ENCODE measurements at regions not wholly inside any gene's neighbourhood (a gene's known extent, or its start where the extent isn't known, plus 50 kb on each side); places are given as distances from the start of the nearest gene placed in this dataset.

DNA sequence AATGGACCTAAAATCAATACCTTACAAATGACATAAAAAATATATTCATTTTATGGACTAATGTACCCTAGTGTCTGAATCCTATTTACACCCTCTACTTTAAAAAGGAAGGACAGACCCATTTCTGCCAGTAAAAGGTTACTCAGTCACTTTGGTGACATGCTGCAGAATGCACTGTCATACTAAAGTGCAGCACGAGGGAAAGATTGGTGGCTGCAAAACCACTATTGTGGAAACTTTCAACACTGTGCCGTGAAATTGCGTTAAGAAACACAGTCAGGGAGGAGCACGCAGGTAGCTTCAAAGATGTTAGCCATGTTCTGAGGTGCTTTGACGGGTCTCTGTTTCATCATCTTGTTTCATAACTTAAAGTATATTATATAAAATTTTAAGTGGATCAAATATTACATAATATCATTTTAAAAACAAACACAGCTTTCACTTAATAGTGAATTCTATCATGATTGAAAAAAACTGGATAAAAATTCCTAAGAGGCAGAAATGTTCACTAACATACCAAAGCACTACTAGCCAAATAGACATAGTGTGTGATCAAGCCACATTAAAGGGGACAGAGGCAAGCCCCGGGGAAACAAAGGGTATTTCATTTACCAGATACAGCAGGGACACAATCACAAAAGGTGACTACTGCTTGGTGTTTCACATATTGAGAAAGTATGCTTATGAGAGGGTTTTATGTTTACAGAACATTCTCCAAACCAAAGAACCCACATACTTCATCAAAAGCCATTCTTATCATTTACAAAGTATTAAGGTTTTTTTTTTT is 330.8 kb upstream of the SOX5 start:
- H3K27ac Mint-ChIP-seq: no peak overlapping the region
- H3K27me3 Mint-ChIP-seq (ENCODE audit: low read depth): no peaks in the 10 kb centered on the region
- no peaks in the 10 kb centered on the region for H3K36me3 Mint-ChIP-seq (ENCODE audit: low read depth)
- no peak overlapping the region for H3K4me3 Mint-ChIP-seq
- H3K4me1 Mint-ChIP-seq (ENCODE audit: low read depth): no peaks in the 10 kb centered on the region
- DNase-seq (ENCODE audit: low spot score): no peak
- H3K9me3 Mint-ChIP-seq: no peaks in the 10 kb centered on the region

DNA sequence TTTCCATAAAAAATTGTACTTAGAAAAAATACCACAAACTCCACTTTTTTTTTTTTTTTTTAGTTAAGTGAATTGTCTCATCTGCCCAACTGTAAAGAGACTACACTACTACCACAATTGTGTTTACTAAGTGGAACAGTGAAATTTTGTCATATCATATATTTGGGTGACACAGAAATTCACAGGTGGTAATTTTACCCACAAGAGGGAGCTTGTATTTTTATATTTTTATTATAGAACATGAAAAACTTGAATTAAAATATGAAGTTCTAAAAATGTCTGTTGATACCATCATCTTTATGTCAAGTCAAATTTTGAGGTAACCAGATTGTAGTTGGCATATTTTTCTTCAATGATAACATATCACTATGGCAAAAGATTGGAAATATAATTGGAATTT is 329.4 kb upstream of the SOX5 start:
- no peaks in the 10 kb centered on the region for H3K36me3 Mint-ChIP-seq (ENCODE audit: low read depth)
- DNase-seq (ENCODE audit: low spot score): no peak
- H3K27me3 Mint-ChIP-seq (ENCODE audit: low read depth): no peaks in the 10 kb centered on the region
- H3K27ac Mint-ChIP-seq: no peak overlapping the region
- H3K4me1 Mint-ChIP-seq (ENCODE audit: low read depth): no peaks in the 10 kb centered on the region
- H3K4me3 Mint-ChIP-seq: no peak overlapping the region
- no peaks in the 10 kb centered on the region for H3K9me3 Mint-ChIP-seq

- Mint-ChIP-seq H3K9me3 (no peaks in the 10 kb centered on the region), H3K4me1 (ENCODE audit: low read depth) (no peaks in the 10 kb centered on the region), H3K4me3 (no peak overlapping the region), H3K36me3 (ENCODE audit: low read depth) (no peaks in the 10 kb centered on the region), H3K27me3 (ENCODE audit: low read depth) (no peaks in the 10 kb centered on the region), H3K27ac (no peak overlapping the region)
- DNase-seq (ENCODE audit: low spot score): no peak
Measured at GRCh38 chr12:24270965-24271364, 321.5 kb upstream of the SOX5 start.

GRCh38 chr12:24270464-24270863 is 321.0 kb upstream of the SOX5 start:
- no peak for DNase-seq (ENCODE audit: low spot score)
- no peak overlapping the region for H3K27ac Mint-ChIP-seq
- H3K9me3 Mint-ChIP-seq: no peaks in the 10 kb centered on the region
- H3K4me3 Mint-ChIP-seq: no peak overlapping the region
- H3K36me3 Mint-ChIP-seq (ENCODE audit: low read depth): no peaks in the 10 kb centered on the region
- H3K27me3 Mint-ChIP-seq (ENCODE audit: low read depth): no peaks in the 10 kb centered on the region
- no peaks in the 10 kb centered on the region for H3K4me1 Mint-ChIP-seq (ENCODE audit: low read depth)

DNA sequence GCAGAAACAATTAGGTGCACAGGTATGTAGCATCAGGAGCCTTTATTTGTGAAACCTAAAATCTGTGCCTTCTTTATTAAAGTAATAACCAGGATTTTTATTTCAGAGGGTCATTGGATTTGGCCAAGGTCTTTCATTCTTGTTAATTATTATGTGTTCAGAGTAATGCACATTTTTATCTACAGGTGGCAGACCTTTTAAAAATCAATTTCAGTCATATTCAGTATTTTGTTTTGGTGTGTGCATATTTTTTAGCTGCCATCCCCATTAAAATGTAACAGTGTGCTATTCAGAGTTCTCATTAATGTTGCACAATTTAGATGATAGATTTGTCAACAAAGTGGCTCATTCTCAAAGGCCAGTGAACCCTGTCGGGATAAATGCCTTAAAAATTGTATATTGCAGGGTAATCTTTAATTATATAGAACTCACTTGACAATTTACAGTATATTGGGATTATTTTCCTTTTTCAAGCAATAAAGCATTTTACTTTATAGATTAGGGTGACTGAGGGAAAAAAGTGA is 319.3 kb upstream of the SOX5 start:
- no peaks in the 10 kb centered on the region for H3K36me3 Mint-ChIP-seq (ENCODE audit: low read depth)
- no peaks in the 10 kb centered on the region for H3K4me1 Mint-ChIP-seq (ENCODE audit: low read depth)
- H3K4me3 Mint-ChIP-seq: no peak overlapping the region
- H3K9me3 Mint-ChIP-seq: no peaks in the 10 kb centered on the region
- no peak overlapping the region for H3K27ac Mint-ChIP-seq
- DNase-seq (ENCODE audit: low spot score): no peak
- H3K27me3 Mint-ChIP-seq (ENCODE audit: low read depth): no peaks in the 10 kb centered on the region

DNA sequence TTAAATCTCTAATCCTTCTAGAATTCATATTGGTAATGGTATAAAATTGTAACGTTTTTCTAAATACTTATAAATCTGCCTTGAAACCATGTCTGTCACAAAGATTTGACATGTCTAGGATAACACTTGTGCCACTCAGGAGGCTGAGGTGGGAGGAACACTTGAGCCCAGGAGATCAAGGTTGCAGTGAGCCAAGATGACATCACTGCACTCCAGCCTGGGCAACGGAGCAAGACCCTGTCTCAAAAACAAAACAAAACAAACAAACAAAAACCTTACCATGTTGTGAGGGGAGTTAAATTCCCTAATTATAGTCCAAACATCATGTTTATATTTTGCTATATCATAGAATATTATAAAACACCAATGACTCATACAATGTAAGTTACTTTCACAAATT is 317.5 kb upstream of the SOX5 start:
- H3K4me1 Mint-ChIP-seq (ENCODE audit: low read depth): no peaks in the 10 kb centered on the region
- no peak overlapping the region for H3K27ac Mint-ChIP-seq
- no peak overlapping the region for H3K4me3 Mint-ChIP-seq
- DNase-seq (ENCODE audit: low spot score): no peak
- H3K27me3 Mint-ChIP-seq (ENCODE audit: low read depth): no peaks in the 10 kb centered on the region
- H3K36me3 Mint-ChIP-seq (ENCODE audit: low read depth): no peaks in the 10 kb centered on the region
- no peaks in the 10 kb centered on the region for H3K9me3 Mint-ChIP-seq

DNA sequence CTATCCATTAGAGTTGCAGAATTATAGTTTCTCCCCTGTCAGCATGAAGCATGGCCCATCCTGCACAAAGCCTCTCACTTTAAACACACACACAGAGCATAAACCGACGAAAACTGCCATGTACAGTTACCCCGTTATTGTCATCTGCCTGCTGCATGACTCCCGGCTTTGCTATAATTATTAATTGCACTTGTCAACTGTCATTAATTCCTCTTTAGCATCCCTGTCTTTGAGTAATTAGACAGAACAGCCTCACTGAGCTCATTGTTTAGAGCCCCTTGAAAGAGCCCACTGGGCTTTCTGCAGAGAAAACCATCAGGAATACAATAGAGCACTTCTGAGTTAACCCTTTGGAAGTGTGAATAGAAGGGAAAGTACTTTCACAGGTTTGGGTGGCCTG is 307.2 kb upstream of the SOX5 start:
- Mint-ChIP-seq H3K4me1 (ENCODE audit: low read depth) (no peaks in the 10 kb centered on the region), H3K27ac (no peak overlapping the region), H3K4me3 (no peak overlapping the region), H3K36me3 (ENCODE audit: low read depth) (no peaks in the 10 kb centered on the region), H3K27me3 (ENCODE audit: low read depth) (no peaks in the 10 kb centered on the region), H3K9me3 (no peaks in the 10 kb centered on the region)
- no peak for DNase-seq (ENCODE audit: low spot score)

- DNase-seq (ENCODE audit: low spot score): no peak
- Mint-ChIP-seq H3K27ac (no peak overlapping the region), H3K36me3 (ENCODE audit: low read depth) (no peaks in the 10 kb centered on the region), H3K4me1 (ENCODE audit: low read depth) (no peaks in the 10 kb centered on the region), H3K27me3 (ENCODE audit: low read depth) (no peaks in the 10 kb centered on the region), H3K9me3 (no peaks in the 10 kb centered on the region), H3K4me3 (no peak overlapping the region)
Measured at GRCh38 chr12:24255920-24256665, 306.6 kb upstream of the SOX5 start.

DNA sequence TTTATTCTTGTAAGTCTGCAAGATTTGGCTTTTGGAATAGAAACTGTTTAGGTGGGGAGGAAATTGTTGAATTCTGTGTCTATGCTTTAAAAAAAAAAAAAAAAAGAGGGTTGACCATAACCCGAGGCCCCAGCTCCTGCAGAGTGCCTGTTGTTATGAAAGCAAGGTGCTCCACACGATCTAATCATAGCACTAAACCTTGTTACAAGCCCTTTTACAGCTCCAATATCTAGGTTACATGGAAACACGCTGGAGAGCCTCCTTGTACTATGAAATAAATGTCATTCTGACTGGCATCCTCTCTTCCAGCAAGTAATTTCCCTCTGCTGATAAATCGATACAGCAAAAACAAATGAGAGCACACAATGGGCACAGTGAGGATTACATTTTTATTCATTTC is 303.1 kb upstream of the SOX5 start:
- no peak overlapping the region for H3K4me3 Mint-ChIP-seq
- no peak overlapping the region for H3K27ac Mint-ChIP-seq
- no peaks in the 10 kb centered on the region for H3K9me3 Mint-ChIP-seq
- no peaks in the 10 kb centered on the region for H3K4me1 Mint-ChIP-seq (ENCODE audit: low read depth)
- no peak for DNase-seq (ENCODE audit: low spot score)
- H3K36me3 Mint-ChIP-seq (ENCODE audit: low read depth): no peaks in the 10 kb centered on the region
- H3K27me3 Mint-ChIP-seq (ENCODE audit: low read depth): no peaks in the 10 kb centered on the region

GRCh38 chr12:24246934-24247333 is 297.5 kb upstream of the SOX5 start:
- Mint-ChIP-seq H3K4me1 (ENCODE audit: low read depth) (no peaks in the 10 kb centered on the region), H3K4me3 (no peak overlapping the region), H3K36me3 (ENCODE audit: low read depth) (no peaks in the 10 kb centered on the region), H3K27me3 (ENCODE audit: low read depth) (no peaks in the 10 kb centered on the region), H3K27ac (no peak overlapping the region), H3K9me3 (no peaks in the 10 kb centered on the region)
- DNase-seq (ENCODE audit: low spot score): no peak

DNA sequence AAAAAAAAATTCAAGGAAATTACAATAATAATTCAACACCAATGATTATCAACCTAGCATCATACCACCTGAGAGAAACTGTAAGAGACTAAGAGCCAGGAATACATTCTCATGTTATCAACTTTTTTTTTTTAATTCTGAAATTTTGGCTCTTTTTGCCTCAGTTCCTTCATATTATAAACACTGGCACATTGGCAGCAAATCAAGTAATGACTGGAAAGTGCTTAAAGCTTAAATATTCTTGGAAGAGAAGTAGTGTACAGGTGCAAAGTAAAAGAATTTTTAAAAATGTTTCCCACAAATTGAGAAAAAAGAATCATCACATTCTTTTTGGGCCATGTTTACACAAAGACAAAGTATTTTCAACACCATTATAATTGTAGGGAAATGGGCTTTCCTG is 296.9 kb upstream of the SOX5 start:
- H3K4me1 Mint-ChIP-seq (ENCODE audit: low read depth): no peaks in the 10 kb centered on the region
- no peaks in the 10 kb centered on the region for H3K9me3 Mint-ChIP-seq
- H3K27me3 Mint-ChIP-seq (ENCODE audit: low read depth): no peaks in the 10 kb centered on the region
- H3K4me3 Mint-ChIP-seq: no peak overlapping the region
- DNase-seq (ENCODE audit: low spot score): no peak
- H3K27ac Mint-ChIP-seq: no peak overlapping the region
- no peaks in the 10 kb centered on the region for H3K36me3 Mint-ChIP-seq (ENCODE audit: low read depth)

GRCh38 chr12:24244801-24245200 is 295.3 kb upstream of the SOX5 start:
- Mint-ChIP-seq H3K27me3 (ENCODE audit: low read depth) (no peaks in the 10 kb centered on the region), H3K4me3 (no peak overlapping the region), H3K4me1 (ENCODE audit: low read depth) (no peaks in the 10 kb centered on the region), H3K36me3 (ENCODE audit: low read depth) (no peaks in the 10 kb centered on the region), H3K27ac (no peak overlapping the region), H3K9me3 (no peaks in the 10 kb centered on the region)
- DNase-seq (ENCODE audit: low spot score): no peak

DNA sequence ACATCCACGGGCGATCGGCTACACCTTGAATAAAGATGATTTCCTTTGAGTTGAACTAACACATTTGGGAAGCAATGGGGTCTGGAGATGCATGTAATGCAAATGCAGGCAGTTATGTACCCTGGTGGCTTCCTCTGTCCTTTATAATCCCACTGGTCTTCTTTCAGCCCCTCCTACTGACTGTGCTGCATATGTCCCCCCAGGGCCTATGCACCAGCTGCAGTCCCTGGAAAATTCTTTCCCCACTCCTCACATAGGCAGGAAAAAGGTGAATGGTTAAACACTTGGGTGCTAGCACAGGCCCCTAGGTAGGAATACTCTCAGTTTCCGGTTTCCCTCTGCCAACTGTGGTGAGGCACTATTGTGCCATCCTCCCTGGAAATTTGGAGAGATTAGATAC is 294.8 kb upstream of the SOX5 start:
- Mint-ChIP-seq H3K9me3 (no peaks in the 10 kb centered on the region), H3K4me3 (no peak overlapping the region), H3K27me3 (ENCODE audit: low read depth) (no peaks in the 10 kb centered on the region), H3K4me1 (ENCODE audit: low read depth) (no peaks in the 10 kb centered on the region), H3K36me3 (ENCODE audit: low read depth) (no peaks in the 10 kb centered on the region), H3K27ac (no peak overlapping the region)
- DNase-seq (ENCODE audit: low spot score): no peak

DNA sequence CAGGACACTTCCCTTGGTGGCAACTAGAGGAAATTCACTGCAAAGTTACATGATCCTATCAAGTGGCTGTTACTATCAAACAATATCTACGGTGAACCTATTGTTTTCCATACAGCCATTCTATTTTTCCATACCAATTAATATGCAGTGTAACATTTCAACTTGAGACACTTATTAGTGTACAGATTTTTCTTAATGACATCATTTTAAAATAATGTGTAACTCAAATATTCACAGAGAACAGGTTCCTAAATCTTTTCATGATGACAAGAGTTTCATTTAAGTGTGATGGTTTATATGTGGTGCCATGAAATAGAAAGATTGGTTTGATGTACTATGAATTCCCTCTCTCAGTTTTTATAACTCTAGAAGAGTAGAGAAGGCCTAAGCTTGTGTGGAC is 291.2 kb upstream of the SOX5 start:
- no peak for DNase-seq (ENCODE audit: low spot score)
- Mint-ChIP-seq H3K27ac (no peak overlapping the region), H3K4me3 (no peak overlapping the region), H3K4me1 (ENCODE audit: low read depth) (no peaks in the 10 kb centered on the region), H3K9me3 (no peaks in the 10 kb centered on the region), H3K36me3 (ENCODE audit: low read depth) (no peaks in the 10 kb centered on the region), H3K27me3 (ENCODE audit: low read depth) (no peaks in the 10 kb centered on the region)
